DND-41 (cell line): ENCODE measurements at regions not wholly inside any gene's neighbourhood (a gene's known extent, or its start where the extent isn't known, plus 50 kb on each side); places are given as distances from the start of the nearest gene placed in this dataset.

ENCODE experiments used
- CTCF ChIP-seq: IDR thresholded peaks from 2 replicates; pipeline ENCODE4 v1.5.1; 2012; ENCODE audit warnings: borderline replicate concordance, low read length, moderate library complexity, mild to moderate bottlenecking; ENCODE audit not compliant: poor library complexity, severe bottlenecking; ENCODE audit errors: extremely low read depth
- EZH2 ChIP-seq: IDR thresholded peaks from 3 replicates; pipeline ENCODE4 v1.6.1; 2012; ENCODE audit warnings: borderline replicate concordance, low read depth, mild to moderate bottlenecking, moderate library complexity, low read length, inconsistent platforms; ENCODE audit not compliant: severe bottlenecking

DNA sequence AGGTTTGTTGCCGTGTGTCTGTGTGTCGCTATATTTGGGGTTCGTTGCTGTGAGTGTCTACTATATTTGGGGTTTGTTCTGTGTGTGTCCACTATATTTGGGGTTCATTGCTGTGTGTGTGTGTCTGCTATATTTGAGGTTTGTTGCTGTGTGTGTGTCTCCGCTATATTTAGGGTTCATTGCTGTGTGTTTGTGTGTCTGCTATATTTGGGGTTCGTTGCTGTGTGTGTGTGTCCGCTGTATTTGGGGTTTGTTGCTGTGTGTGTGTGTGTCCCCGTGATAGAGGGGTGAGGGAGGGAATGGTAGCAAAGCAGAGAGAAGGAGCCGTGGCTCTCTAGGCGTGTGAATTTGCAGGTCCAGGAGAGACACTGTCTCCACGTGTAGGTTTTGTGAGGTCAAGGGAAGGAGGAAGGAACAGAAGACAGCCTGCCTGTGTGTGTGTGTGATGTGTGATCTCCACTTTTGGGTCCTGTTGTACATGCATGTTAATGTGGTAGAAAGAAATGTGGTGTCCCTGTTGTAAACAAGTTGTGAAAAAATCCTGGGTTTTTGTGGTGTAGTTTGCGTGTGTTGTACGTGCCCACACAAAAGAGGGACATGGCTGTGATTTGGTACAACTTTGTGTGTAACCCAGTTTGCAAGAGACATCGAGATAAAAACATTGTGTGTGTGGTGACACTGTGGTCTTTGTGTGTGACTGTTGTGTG lies 56.3 kb upstream of the ECE1 start:
- no peak for TF ChIP-seq EZH2
- TF ChIP-seq CTCF: no peak
